ENCODE measurements at regions not wholly inside any gene's neighbourhood (a gene's known extent, or its start where the extent isn't known, plus 50 kb on each side); places are given as distances from the start of the nearest gene placed in this dataset.
A peak's percentile ranks its signal among the peaks of the same experiment; 100 is the strongest.

DNA sequence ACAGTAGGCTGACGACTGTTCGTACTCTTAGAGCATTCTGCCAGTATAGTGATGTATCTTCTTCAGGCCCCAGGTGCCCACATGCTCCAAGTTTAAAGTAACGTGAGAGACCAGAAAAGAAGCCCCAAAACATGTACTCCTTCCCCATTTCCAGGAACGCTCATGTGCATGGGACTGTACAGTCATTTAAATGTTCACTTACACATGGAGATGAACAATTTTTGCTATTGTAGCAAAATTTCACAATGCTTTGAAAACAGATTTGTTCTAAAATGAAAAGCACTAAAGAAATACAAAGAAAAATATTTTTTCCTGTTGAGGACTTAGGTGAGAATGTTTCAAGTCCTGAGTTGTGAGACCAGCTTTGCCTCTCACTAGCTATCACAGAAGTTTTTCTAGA lies 269.3 kb upstream of the PRDM1 start:
- in situ Hi-C loops (cut with MboI; ENCODE audit: low pct_ligation_motif_present in 1 of 4, low pct_unique_long_range_greater_than_20kb in 1 of 4, low sequenced_read_pairs in 3 of 4): no loop called here
- TF ChIP-seq, protein P1, sequence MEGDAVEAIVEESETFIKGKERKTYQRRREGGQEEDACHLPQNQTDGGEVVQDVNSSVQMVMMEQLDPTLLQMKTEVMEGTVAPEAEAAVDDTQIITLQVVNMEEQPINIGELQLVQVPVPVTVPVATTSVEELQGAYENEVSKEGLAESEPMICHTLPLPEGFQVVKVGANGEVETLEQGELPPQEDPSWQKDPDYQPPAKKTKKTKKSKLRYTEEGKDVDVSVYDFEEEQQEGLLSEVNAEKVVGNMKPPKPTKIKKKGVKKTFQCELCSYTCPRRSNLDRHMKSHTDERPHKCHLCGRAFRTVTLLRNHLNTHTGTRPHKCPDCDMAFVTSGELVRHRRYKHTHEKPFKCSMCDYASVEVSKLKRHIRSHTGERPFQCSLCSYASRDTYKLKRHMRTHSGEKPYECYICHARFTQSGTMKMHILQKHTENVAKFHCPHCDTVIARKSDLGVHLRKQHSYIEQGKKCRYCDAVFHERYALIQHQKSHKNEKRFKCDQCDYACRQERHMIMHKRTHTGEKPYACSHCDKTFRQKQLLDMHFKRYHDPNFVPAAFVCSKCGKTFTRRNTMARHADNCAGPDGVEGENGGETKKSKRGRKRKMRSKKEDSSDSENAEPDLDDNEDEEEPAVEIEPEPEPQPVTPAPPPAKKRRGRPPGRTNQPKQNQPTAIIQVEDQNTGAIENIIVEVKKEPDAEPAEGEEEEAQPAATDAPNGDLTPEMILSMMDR (IDR thresholded peaks at IDR 0.05): no peak
- TF ChIP-seq POLR2A (IDR thresholded peaks at IDR 0.05) (no peak), POLR2AphosphoS5 (IDR thresholded peaks at IDR 0.05) (no peak), EP300 (IDR thresholded peaks at IDR 0.05; ENCODE audit: low read depth) (no peak)
- 72 to 78% methylated on average over 4 of the region's 4 CpGs for WGBS, 2 donors (ENCODE audit: low coverage in 1 of 2)

DNA sequence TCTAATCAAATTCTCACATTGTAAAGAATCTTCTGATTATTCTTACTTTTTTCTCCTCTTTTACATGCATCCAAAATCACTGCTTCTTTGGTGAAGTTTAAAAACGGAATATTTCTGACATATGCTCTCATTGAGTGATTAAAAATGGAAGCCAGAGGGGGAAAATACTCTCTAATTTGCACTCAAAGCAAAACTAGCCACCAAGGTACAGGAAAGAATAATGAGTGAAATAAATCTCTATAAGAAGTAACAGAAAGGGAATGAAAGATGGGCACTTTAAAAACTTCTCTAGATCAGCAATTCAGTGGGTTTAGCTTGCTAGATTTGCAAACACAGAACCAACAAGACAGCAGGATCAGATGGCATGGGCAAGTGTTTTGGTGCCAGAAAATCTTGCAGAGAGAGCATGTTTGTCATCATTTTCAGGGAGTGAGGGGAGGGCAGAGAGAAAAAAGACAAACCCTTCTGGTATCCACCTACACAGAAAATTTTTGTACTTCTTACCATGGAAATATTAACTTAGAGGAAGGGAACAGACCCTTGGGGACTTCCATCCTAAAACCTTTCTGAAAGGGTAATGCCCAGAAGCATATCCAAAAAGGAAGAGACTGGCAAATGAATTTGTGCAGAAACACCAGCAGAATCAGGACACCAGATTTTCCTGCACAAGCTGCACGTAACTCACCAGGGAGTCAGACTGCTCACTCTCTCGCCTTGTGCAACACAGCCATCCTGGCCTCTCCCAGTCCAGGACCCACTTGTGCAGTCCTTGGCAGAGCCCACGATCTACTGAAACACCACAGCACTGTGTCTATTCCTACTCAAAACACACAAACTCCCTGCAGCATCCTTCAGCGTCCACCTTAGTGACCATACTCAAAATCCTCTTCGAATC lies 270.2 kb upstream of the PRDM1 start:
- intact Hi-C loops (cut with DNase I; ENCODE audit: low total_unique reads): no loop called here
- in situ Hi-C loops (cut with MboI; ENCODE audit: low pct_ligation_motif_present in 1 of 4, low pct_unique_long_range_greater_than_20kb in 1 of 4, low sequenced_read_pairs in 3 of 4): no loop called here
- Histone ChIP-seq H3K27me3 (no peaks in the 10 kb centered on the region), H3K36me3 (no peaks in the 10 kb centered on the region), H3K4me3 (no peak overlapping the region), H3K4me1 (peaks cover 0 to under 1% (median 0%) of the 10 kb centered on the region in 4 donors), H3K27ac (no peak overlapping the region), H3K9me3 (no peaks in the 10 kb centered on the region)
- TF ChIP-seq POLR2A (IDR thresholded peaks at IDR 0.05): no peak
- no peak for TF ChIP-seq POLR2AphosphoS5 (IDR thresholded peaks at IDR 0.05)
- TF ChIP-seq, protein P1 (IDR thresholded peaks at IDR 0.05): no peak
- no peak for TF ChIP-seq EP300 (IDR thresholded peaks at IDR 0.05; ENCODE audit: low read depth)
- WGBS, 2 donors (ENCODE audit: low coverage in 1 of 2): 83 to 88% methylated on average over 3 to 6 of the region's 6 CpGs
- no peak for DNase-seq

More for the DNA sequence above, 269.3 kb upstream of the PRDM1 start:
- no peaks in the 10 kb centered on the region for H3K36me3 ChIP-seq
- intact Hi-C loops (cut with DNase I; ENCODE audit: low total_unique reads): no loop called here
- no peak overlapping the region for H3K4me3 ChIP-seq
- no peak overlapping the region for H3K27ac ChIP-seq
- H3K27me3 ChIP-seq: no peaks in the 10 kb centered on the region
- H3K4me1 ChIP-seq: no peaks in the 10 kb centered on the region
- DNase-seq: no peak
- H3K9me3 ChIP-seq: no peaks in the 10 kb centered on the region

DNA sequence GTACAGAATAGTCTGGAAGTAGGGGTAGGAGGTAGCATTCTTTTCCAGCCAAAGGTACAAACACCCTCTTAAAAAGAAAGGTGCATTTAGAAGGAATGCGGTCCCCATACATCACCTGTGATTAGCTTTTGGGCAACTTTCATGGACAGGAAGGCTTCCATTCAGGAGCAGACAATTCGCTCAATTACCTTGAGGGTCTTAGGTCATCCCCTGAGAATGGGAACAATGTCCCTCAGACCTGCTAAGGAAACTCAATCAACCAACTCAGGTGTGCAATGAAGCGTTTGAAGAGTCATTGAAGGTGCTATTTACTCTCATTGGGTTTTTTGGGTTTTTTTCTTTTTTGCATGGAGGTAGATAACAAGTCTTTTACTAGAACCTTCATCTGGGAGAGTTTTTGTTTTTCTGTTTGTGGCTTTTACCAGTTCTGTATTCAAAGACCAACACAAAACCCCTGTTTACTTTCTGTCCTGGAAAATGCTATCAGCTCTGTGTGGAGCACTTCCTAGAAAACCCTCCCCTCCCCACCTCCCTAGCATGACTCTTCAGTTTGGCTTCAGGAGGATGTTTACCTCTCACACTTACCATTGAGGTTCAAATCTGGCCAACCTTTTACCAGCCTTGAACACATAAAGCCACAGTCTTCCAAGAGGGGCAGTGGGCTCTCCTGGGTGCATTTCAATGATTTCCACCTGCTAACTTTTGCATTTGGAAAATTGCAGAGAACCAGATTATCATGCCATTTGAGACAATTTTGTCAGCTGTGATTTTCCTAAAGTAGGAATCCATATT lies 271.2 kb upstream of the PRDM1 start:
- Histone ChIP-seq H3K9me3 (no peaks in the 10 kb centered on the region), H3K4me1 (peaks cover 0 to 10% (median 7%) of the 10 kb centered on the region in 4 donors), H3K36me3 (no peaks in the 10 kb centered on the region), H3K4me3 (no peak overlapping the region), H3K27ac (no peak overlapping the region), H3K27me3 (no peaks in the 10 kb centered on the region)
- no peak for DNase-seq
- in situ Hi-C loops (cut with MboI; ENCODE audit: low pct_ligation_motif_present in 1 of 4, low pct_unique_long_range_greater_than_20kb in 1 of 4, low sequenced_read_pairs in 3 of 4) (no loop called here), intact Hi-C loops (cut with DNase I; ENCODE audit: low total_unique reads) (no loop called here)
- 70 to 80% methylated on average over 2 to 3 of the region's 3 CpGs for WGBS, 2 donors (ENCODE audit: low coverage in 1 of 2)
- no peak for TF ChIP-seq POLR2A (IDR thresholded peaks at IDR 0.05)
- no peak for TF ChIP-seq POLR2AphosphoS5 (IDR thresholded peaks at IDR 0.05)
- TF ChIP-seq, protein P1 (IDR thresholded peaks at IDR 0.05): no peak
- no peak for TF ChIP-seq EP300 (IDR thresholded peaks at IDR 0.05; ENCODE audit: low read depth)

DNA sequence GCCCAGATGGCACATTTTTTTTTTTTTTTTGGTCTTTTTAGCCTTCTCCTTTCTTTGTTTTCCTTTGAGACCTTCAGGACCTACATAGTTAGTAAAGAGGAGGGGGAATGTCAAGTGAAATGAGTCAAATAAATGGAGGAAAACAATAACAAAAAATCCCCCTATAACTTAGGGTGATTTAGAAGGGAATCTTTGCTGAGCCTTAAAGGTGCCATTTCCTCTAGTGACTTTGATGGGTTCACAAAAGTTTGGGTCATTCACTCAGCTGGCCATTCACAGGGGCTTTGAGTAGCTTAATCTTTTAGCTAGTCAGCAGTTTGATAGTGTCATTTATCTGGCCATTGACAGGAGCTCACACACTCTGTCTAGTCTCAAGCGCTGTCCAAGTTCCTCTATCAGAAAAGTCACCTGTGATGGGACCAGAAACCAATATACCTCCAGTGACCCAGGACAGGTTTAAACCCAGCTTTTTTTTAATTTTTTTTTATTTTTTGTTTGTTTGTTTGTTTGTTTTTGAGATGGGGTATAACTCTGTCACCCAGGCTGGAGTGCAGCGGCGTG lies 275.1 kb upstream of the PRDM1 start:
- intact Hi-C loops (cut with DNase I; ENCODE audit: low total_unique reads): no loop called here
- in situ Hi-C loops (cut with MboI; ENCODE audit: low pct_ligation_motif_present in 1 of 4, low pct_unique_long_range_greater_than_20kb in 1 of 4, low sequenced_read_pairs in 3 of 4): no loop called here
- H3K27ac ChIP-seq: peak overlapping the region in 1 of 4 donors; percentile 28
- H3K4me1 ChIP-seq: peaks cover 0 to 12% (median 8%) of the 10 kb centered on the region in 4 donors
- H3K4me3 ChIP-seq: no peak overlapping the region
- H3K27me3 ChIP-seq: no peaks in the 10 kb centered on the region
- WGBS, 2 donors (ENCODE audit: low coverage in 1 of 2): 90 to 99% methylated on average over 1 to 3 of the region's 3 CpGs
- no peak for DNase-seq
- no peak for TF ChIP-seq EP300 (IDR thresholded peaks at IDR 0.05; ENCODE audit: low read depth)
- TF ChIP-seq POLR2AphosphoS5 (IDR thresholded peaks at IDR 0.05): no peak
- TF ChIP-seq POLR2A (IDR thresholded peaks at IDR 0.05): no peak
- TF ChIP-seq, protein P1 (IDR thresholded peaks at IDR 0.05): no peak
- no peaks in the 10 kb centered on the region for H3K36me3 ChIP-seq
- no peaks in the 10 kb centered on the region for H3K9me3 ChIP-seq

All from transverse colon (tissue), 4 donors.